ENCODE measurements at regions not wholly inside any gene's neighbourhood (a gene's known extent, or its start where the extent isn't known, plus 50 kb on each side); places are given as distances from the start of the nearest gene placed in this dataset.

GRCh38 chr1:208516780-208517179, 272.6 kb upstream of the PLXNA2 start:
- TF ChIP-seq, protein P1, sequence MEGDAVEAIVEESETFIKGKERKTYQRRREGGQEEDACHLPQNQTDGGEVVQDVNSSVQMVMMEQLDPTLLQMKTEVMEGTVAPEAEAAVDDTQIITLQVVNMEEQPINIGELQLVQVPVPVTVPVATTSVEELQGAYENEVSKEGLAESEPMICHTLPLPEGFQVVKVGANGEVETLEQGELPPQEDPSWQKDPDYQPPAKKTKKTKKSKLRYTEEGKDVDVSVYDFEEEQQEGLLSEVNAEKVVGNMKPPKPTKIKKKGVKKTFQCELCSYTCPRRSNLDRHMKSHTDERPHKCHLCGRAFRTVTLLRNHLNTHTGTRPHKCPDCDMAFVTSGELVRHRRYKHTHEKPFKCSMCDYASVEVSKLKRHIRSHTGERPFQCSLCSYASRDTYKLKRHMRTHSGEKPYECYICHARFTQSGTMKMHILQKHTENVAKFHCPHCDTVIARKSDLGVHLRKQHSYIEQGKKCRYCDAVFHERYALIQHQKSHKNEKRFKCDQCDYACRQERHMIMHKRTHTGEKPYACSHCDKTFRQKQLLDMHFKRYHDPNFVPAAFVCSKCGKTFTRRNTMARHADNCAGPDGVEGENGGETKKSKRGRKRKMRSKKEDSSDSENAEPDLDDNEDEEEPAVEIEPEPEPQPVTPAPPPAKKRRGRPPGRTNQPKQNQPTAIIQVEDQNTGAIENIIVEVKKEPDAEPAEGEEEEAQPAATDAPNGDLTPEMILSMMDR (conservative IDR thresholded peaks at IDR 0.05), result no peak
- no peak for TF ChIP-seq EZH2 (IDR thresholded peaks at IDR 0.05; ENCODE audit: low read depth)

All from PC-9 (cell line).